ENCODE measurements at regions not wholly inside any gene's neighbourhood (a gene's known extent, or its start where the extent isn't known, plus 50 kb on each side); places are given as distances from the start of the nearest gene placed in this dataset.

GRCh38 chr6:33963136-33963750 is 159.4 kb upstream of the MLN start:
- DNase-seq (ENCODE audit: low read depth): no peak
- TF ChIP-seq, protein P1, sequence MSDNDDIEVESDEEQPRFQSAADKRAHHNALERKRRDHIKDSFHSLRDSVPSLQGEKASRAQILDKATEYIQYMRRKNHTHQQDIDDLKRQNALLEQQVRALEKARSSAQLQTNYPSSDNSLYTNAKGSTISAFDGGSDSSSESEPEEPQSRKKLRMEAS (IDR thresholded peaks at IDR 0.05; ENCODE audit: low read depth, low read length): no peak
- TF ChIP-seq POLR2A (IDR thresholded peaks at IDR 0.05; ENCODE audit: extremely low read depth, insufficient read length) (no peak), MYC (IDR thresholded peaks at IDR 0.05; ENCODE audit: low read depth, low read length) (no peak), CTCF (IDR thresholded peaks at IDR 0.05; ENCODE audit: low read depth, low read length) (no peak)
- H3K4me3 ChIP-seq (ENCODE audit: low read depth, low read length): no peak overlapping the region

- no peak for DNase-seq (ENCODE audit: low read depth)
Measured at GRCh38 chr6:33962246-33963027, 158.6 kb upstream of the MLN start.

GRCh38 chr6:33961691-33962090 is 157.9 kb upstream of the MLN start:
- no peak for DNase-seq (ENCODE audit: low read depth)
- no peak overlapping the region for H3K4me3 ChIP-seq (ENCODE audit: low read depth, low read length)
- TF ChIP-seq POLR2A (IDR thresholded peaks at IDR 0.05; ENCODE audit: extremely low read depth, insufficient read length) (no peak), CTCF (IDR thresholded peaks at IDR 0.05; ENCODE audit: low read depth, low read length) (no peak), MYC (IDR thresholded peaks at IDR 0.05; ENCODE audit: low read depth, low read length) (no peak)
- TF ChIP-seq, protein P1 (IDR thresholded peaks at IDR 0.05; ENCODE audit: low read depth, low read length): no peak

More at GRCh38 chr6:33962246-33963027, 158.6 kb upstream of the MLN start:
- TF ChIP-seq POLR2A (IDR thresholded peaks at IDR 0.05; ENCODE audit: extremely low read depth, insufficient read length) (no peak), CTCF (IDR thresholded peaks at IDR 0.05; ENCODE audit: low read depth, low read length) (no peak), MYC (IDR thresholded peaks at IDR 0.05; ENCODE audit: low read depth, low read length) (no peak)
- TF ChIP-seq, protein P1 (IDR thresholded peaks at IDR 0.05; ENCODE audit: low read depth, low read length): no peak
- H3K4me3 ChIP-seq (ENCODE audit: low read depth, low read length): no peak overlapping the region

DNA sequence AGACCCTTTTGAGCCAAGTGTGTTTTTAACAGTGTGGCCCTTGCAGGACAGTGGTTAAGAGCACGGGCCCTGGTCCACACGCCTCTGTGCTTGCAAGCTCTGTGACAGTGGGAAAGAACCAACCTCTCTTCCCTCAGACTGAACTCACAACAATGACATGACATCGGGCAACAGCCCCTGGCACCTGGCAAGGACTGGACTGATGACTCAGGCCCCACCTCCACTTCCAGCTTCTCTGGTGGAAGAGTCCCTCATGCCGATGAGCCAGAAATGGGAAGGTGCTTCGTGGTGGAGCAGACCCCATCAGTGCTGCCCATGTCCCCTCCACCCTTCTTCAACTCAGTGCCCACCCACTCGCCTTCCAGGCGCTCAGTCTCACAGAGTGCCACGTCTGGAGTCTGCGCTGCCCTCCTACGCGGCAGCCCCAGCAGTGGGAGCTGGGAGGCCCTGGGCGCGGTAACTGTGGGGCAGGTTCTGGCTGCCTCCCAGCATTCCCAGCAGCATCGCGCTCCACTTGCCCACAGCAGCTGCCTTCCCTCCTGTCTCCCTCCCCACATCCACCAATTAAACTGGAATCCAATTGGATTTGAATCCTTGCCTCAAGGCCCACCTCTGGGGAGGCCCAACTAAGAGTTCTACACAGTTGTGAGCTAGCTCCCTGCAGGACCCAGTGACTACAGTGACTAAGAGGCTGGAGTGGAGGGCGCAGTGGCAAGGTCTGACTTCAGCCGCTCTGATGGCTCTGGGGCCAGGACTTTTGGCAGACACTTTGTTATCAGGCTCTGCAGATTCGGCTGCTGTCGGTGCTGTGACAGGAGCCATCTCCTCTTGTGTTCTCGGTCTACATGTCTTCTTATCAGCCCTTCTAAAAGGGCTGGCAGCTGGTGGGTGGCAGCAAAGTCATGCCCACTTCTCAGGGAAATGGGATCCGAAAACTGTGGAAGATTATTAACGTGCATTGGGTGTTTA is 156.8 kb upstream of the MLN start:
- no peak for DNase-seq (ENCODE audit: low read depth)
- H3K4me3 ChIP-seq (ENCODE audit: low read depth, low read length): no peak overlapping the region
- TF ChIP-seq POLR2A (IDR thresholded peaks at IDR 0.05; ENCODE audit: extremely low read depth, insufficient read length): no peak
- TF ChIP-seq CTCF (IDR thresholded peaks at IDR 0.05; ENCODE audit: low read depth, low read length): no peak
- no peak for TF ChIP-seq MYC (IDR thresholded peaks at IDR 0.05; ENCODE audit: low read depth, low read length)
- TF ChIP-seq, protein P1 (IDR thresholded peaks at IDR 0.05; ENCODE audit: low read depth, low read length): no peak

GRCh38 chr6:33959661-33960344 is 156.0 kb upstream of the MLN start:
- TF ChIP-seq CTCF (IDR thresholded peaks at IDR 0.05; ENCODE audit: low read depth, low read length) (no peak), MYC (IDR thresholded peaks at IDR 0.05; ENCODE audit: low read depth, low read length) (no peak), POLR2A (IDR thresholded peaks at IDR 0.05; ENCODE audit: extremely low read depth, insufficient read length) (no peak)
- TF ChIP-seq, protein P1 (IDR thresholded peaks at IDR 0.05; ENCODE audit: low read depth, low read length): no peak
- H3K4me3 ChIP-seq (ENCODE audit: low read depth, low read length): no peak overlapping the region
- no peak for DNase-seq (ENCODE audit: low read depth)

Data from NB4 (cell line).